ENCODE measurements at regions not wholly inside any gene's neighbourhood (a gene's known extent, or its start where the extent isn't known, plus 50 kb on each side); places are given as distances from the start of the nearest gene placed in this dataset.

- TF ChIP-seq CTCF (IDR thresholded peaks at IDR 0.05) (no peak), POLR2A (IDR thresholded peaks at IDR 0.05) (no peak), EP300 (IDR thresholded peaks at IDR 0.05) (no peak), POLR2AphosphoS5 (IDR thresholded peaks at IDR 0.05) (no peak)
- Histone ChIP-seq H3K36me3 (no peaks in the 10 kb centered on the region), H3K4me1 (peaks cover 33 to 74% (median 52%) of the 10 kb centered on the region in 4 donors), H3K4me3 (no peak overlapping the region), H3K9me3 (no peaks in the 10 kb centered on the region), H3K27ac (peak overlapping the region in 1 of 5 donors; percentile 24), H3K27me3 (no peaks in the 10 kb centered on the region)
- intact Hi-C loops (cut with DNase I; ENCODE audit: low total_unique reads) = no loop called here
- DNase-seq = peak in 1 of 2 donors; percentile 51
- WGBS, 5 donors = 72 to 79% (median 76%) methylated on average over 13 to 15 of the region's 15 CpGs
Measured at GRCh38 chr16:85379041-85380001, 233.8 kb upstream of the GSE1 start.

GRCh38 chr16:85380002-85380395 is 233.1 kb upstream of the GSE1 start:
- 47 to 75% (median 64%) methylated on average over 2 of the region's 2 CpGs for whole genome bisulfite sequencing, 5 donors
- no peak for DNase-seq

GRCh38 chr16:85380905-85381737 is 232.0 kb upstream of the GSE1 start:
- Histone ChIP-seq H3K27ac (peak overlapping the region in 2 of 5 donors; percentile 8 to 37), H3K36me3 (no peaks in the 10 kb centered on the region), H3K4me1 (peaks cover 36 to 76% (median 56%) of the 10 kb centered on the region in 4 donors), H3K27me3 (no peaks in the 10 kb centered on the region), H3K9me3 (no peaks in the 10 kb centered on the region), H3K4me3 (no peak overlapping the region)
- WGBS, 5 donors = 73 to 82% (median 79%) methylated on average over 19 of the region's 19 CpGs
- no peak for DNase-seq
- no peak for TF ChIP-seq POLR2AphosphoS5 (IDR thresholded peaks at IDR 0.05)
- TF ChIP-seq POLR2A (IDR thresholded peaks at IDR 0.05) = no peak
- TF ChIP-seq EP300 (IDR thresholded peaks at IDR 0.05) = no peak
- TF ChIP-seq CTCF (IDR thresholded peaks at IDR 0.05) = no peak
- intact Hi-C loops (cut with DNase I; ENCODE audit: low total_unique reads) = no loop called here

More at GRCh38 chr16:85380002-85380395, 233.1 kb upstream of the GSE1 start:
- TF ChIP-seq EP300 (IDR thresholded peaks at IDR 0.05) (no peak), CTCF (IDR thresholded peaks at IDR 0.05) (no peak), POLR2A (IDR thresholded peaks at IDR 0.05) (no peak), POLR2AphosphoS5 (IDR thresholded peaks at IDR 0.05) (no peak)
- intact Hi-C loops (cut with DNase I; ENCODE audit: low total_unique reads) = no loop called here
- no peaks in the 10 kb centered on the region for H3K27me3 ChIP-seq
- H3K4me1 ChIP-seq = peaks cover 39 to 78% (median 56%) of the 10 kb centered on the region in 4 donors
- H3K27ac ChIP-seq = peak overlapping the region in 1 of 5 donors; percentile 24
- H3K4me3 ChIP-seq = no peak overlapping the region
- no peaks in the 10 kb centered on the region for H3K36me3 ChIP-seq
- H3K9me3 ChIP-seq = no peaks in the 10 kb centered on the region
